ENCODE measurements at regions not wholly inside any gene's neighbourhood (a gene's known extent, or its start where the extent isn't known, plus 50 kb on each side); places are given as distances from the start of the nearest gene placed in this dataset.
"Not testable (repeated sequence)": the region's sequence is repeated elsewhere in the genome, so short reads cannot be mapped to it uniquely, and the experiment has no call there.

DNA sequence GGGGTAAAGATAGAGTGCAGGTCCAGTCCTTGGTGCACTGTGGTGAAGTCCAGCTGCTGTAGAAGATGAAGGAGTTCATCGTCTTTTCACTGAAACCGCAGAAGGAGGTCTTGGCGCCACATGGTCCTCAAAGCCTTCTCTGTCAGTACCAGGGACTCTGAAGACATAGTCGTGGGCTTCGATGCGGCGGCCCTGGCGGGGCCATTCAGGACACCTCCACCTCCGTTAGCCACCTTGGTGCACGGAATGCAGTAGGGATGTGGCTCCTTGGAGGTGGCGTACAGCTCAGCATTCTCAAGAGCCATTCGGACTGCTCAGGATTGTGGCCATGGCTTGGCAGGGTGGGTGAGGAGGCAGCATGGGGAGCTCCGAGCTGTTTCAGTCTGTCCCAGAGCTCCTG is 418.8 kb downstream of the SUCLG1 start:
- no peak for DNase-seq

DNA sequence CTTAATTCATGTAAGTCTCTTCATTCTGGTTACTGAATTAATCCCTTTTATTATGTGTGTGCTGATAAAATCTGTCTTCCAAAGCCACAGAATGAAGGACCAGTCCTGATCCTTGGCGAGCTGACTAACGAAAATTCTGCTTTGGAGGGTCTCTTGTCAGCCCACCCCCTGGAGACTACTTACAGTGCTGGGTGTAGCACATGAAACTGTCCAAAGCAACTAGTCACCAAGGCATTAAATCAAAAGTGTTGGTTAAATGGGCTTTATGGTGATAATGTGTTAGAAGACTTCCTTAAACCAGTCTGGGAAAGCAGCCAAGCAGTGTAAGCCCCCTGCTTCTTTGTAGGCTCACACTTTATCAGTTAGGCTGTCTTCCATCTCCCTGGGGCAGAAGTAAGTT is 420.2 kb downstream of the SUCLG1 start:
- DNase-seq, result no peak

DNA sequence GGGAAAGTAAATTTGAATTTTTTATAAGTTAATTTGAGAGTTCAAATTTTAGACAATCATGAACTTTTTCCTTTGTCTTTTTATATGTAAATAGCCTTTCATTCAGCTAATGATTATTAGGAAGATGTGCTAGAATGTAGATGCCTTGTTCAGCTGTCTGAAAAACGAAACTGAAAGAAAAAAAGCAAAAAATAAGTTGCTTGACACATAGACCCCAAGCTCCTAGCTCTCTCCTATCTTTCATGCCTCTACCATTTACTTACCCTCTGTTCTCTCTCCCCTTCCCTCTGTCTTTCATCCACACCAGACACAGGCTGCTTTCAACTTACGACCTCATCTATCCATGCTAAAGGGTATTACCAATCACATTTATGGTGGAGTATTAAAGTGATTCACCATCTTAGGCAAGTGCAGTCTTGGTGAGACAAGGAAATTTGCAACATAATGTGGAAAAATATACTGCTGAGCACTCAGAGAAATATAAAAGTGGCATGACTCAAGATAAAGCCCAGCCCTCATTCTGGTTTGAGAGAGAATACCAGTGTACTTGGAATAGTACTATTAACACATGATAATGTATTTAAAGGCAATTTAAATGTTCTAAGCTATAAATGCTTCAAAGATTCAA is 425.6 kb downstream of the SUCLG1 start:
- no peak for DNase-seq

DNA sequence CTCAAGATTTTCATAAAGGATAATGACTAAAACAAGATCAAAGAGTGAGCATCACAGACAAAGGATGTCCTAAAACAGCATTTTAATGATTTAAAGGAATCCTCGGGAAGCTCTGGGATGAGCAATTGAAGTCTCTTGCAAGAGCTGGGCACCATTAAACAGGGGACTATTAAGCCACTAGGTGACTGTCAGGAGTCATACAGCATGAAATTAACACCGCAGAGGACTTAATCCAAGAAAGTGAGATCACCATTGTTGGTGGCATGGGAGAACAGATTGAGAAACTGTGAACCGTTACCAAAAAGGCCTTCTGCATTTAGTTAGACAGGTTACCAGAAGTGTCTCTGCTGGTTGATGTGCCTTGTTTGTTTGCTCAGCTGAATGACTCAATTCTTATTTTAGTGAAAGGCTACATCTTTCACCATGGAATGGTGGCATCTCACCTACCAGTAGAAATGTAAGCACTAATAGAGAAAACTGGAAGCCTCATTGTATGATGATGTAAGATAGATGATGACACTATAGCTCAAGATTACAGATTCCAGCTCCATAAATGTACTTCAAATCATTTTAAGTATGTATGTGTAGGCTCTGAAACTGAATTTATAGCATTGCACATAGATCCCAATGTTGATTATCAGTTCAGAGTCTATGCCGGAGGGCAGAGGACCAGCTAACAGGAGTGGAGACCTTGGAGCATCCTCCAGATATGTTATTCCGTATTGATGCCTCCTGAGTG is 427.6 kb downstream of the SUCLG1 start:
- DNase-seq, result no peak

DNA sequence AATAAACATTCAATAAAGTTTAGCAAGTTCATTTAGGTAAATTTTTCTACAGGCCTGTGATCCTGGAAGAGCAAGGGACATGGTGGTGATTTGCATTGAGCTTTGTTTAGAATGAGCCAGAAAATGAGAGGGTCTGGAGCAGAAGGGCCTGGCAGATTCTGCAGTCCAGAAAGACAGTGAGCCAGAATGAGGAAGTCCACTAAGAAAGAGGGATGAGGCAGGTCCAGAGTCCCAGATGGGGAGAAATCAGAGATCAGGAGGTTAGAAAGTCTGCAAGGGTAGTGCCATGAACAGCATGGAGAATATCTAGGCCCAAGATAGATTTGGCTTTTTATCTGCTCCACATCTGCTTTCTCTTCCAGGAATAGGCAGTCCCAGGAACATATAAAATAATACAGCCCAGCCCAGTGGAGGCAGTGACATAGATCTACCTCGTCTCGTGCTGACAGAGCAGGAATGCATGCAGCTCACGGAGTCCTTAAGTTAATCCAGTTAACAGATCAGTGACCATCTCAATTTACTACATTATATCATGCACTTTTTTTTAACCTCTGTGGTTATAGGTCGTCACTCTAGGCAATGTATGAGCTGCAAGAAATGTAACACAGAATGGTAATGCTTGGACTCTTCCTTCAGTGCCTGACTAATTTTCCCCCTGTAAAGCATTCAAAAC is 429.0 kb downstream of the SUCLG1 start:
- DNase-seq, result no peak

DNA sequence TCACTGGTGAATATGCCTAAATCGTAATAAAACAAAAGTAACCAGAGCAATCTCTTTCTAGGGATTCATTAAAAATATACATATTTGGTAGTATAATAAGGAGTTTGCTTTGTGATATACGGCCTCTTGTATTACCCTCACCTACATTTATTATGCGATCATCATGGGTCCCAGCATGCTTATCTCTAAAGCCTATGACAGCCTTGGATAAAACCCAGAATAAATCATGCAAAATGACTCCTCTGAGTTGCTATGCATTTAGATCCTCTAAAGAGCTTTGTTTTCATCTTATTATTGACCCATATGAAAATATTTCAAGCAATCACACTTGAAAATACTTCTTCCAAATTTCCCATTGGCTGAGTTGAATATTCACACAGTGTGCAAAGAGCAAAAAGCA is 432.3 kb downstream of the SUCLG1 start:
- DNase-seq, result no peak

DNA sequence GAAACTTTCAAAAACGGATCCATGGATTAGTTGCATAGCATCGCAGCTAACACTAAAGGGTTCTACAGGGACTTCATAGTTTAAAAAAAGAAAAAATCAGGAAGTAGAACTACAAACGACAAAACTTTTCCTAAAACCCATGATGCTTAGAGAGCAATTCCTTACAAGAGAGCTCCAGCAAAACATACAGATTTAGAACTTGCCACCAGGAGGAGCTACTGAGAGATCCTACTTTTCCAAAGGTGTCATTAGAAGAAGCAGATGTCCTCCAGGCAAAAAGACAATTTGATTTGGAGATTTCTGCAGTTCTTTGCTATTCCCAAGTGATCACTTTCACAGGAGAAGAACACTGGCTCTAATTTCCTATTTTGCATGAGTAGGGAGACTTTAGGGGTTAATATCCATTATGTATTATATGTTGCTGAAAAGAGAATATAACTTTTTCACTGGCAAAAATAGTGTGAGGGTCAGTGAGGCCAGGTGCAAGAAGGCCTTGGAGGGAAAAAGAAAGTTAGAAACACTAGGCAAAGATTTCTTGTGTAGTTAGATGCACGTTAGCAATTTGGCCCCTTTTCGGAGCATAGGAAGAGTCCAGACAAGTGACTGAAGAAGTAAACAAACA is 436.2 kb downstream of the SUCLG1 start:
- DNase-seq, result peak; percentile 17

DNA sequence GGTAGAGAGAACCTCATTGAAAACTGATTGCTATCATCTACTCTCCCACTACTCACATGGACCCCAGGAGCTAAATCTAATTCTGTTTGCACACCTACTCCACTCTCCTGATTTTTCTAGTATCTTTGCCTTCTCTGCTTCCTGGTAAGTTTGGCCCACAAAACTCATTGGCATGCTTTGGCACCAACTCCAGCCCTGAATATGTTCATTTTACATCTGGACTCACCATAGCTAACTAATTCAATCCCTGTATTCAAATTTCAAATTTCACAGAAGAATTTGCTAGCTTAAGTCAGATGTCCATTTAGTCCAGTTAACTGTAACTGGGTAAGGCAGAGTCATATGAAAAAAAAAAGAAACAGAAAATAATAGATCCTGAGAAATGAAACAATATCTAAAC is 442.1 kb downstream of the SUCLG1 start:
- DNase-seq, result no peak

DNA sequence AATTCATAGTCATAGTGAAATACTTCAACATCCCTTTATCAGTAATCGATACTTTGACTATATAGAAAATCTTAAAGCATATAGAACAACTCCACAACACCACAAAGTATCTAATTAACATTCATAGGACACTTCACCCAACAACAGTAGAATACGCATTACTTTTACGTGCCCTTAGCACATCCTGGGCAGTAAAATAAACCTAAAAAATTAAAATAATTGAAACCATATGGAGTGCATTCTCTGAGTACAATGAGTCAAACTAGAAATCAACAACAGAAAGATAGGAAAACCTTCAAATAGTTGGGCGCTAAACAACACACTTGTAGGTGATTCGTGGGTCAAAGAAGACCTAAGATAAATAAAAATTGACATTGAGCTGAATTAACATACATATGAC is 442.9 kb downstream of the SUCLG1 start:
- no peak for DNase-seq

DNA sequence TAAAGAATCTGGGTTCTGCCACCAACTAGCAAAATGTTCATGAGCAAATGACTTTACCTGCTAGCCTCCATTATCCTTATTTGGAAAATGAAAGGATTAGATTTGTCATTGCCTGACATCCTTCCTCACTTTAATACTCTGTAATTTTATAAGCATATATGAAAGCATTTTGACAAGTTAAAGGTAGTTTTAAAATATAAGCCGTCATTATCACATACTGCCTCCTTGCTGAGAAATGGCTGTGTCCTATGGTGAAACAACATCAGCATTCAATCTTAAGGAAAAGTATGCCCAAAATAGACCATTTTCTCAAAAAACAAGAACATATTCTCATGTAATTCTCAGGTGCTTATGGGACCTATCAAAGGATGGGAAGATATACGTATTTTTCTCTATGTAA is 461.2 kb downstream of the SUCLG1 start:
- no peak for DNase-seq

DNA sequence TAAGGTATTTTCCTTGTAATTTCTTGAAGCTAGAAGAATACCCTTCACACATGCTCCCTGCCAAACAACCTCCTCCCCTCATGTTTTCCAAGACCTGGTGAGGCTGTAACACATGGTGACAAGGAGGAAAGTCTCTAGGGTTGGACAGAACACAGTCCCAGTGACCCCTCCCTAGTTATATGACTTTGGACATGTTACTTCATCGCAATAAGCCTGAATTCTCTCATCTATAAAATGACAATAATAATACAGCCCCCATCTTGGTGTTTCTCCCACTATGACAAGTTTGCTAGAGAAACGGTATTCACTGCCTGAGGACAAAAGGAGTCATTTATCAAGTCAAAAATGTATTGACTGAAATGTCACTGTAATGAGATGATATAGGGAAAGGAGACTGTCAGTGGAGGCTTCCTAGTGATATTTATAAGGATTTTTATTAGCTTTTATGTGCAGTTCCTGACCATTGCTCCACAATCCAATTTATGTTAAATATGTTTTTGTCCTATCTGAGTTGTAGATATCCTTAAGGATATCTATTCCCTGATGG is 464.4 kb downstream of the SUCLG1 start:
- no peak for DNase-seq

DNA sequence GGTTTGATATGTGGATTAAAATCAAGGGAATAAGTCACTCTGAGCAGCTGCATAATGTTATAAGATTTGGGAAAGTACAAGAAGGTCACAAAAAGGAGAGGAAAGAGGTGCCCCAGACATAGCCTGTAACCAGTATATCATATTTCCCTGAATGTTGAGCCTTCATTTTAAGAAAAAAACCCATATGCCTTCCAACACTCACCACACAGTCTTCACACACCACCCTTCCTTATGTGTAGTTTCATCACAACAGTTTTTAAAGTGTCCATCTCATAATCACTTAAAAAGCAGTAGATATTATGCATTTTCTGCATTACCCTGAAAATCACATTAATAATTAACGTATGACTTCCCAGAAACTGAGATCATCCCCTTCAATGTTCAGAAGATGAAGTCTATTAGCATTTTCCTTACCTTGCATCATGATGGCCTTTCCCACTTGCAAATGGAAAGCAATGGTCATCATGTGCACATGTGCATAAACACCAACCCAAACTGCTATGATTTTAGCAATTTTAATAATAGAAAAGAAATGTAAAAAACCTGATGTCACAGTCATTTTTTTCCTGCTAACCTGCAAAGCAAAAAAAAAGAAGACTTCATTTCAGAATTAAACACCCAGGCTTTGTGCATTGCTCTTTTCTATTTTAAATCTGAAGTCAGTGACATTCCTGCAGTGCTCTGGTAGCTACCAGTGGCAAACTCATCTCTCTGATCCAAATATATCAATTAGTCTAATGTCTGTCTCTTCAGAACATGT is 465.0 kb downstream of the SUCLG1 start:
- no peak for DNase-seq

DNA sequence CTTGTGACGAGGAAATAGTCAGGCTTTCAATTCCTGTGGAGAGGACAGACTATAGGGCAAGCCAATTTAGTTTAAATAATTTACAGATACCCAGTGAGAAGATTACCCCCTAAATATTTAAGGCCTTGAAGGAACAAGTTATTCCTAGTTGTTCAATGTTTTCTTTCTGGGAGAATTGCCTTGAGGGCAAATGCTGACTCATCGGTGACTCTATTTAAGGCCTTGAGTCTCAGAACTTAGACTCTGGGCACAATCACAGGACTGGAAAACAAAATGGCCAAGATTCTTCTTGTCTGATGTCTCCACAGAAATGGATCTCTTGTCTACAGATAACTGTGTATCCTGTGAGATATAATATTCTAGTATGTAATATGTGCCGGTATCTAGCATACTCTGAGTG is 467.1 kb downstream of the SUCLG1 start:
- no peak for DNase-seq

DNA sequence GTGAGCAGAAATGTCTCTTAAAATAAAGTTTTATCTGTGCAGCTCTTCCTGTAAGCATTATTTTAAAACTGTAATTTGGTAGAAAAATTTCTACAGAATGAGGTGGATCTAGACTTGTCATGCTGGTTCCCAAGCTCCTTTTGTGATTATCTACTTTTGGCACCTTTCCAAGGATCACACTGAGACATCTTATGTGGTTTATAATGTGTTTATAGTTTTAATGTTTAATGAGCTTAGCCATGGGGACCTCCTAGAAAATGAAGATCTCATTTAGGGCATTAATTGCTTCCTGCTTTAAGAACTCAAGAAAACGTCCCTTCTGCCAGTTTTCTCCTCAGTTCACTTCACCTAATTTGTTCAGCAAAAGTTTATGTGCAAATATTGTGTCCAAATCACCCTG is 468.4 kb downstream of the SUCLG1 start:
- DNase-seq, result peak; percentile 7

DNA sequence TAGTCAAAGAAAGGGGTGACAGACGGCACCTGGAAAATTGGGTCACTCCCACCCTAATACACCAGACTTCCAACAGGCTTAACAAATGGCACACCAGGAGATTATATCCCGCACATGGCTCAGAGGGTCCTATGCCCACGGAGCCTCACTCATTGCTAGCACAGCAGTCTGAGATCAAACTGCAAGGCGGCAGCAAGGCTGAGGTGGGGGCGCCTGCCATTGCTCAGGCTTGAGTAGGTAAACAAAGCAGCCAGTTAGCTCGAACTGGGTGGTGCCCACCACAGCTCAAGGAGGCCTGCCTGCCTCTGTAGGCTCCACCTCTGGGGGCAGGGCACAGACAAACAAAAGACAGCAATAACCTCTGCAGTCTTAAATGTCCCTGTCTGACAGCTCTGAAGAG is 482.5 kb downstream of the SUCLG1 start:
- not testable (repeated sequence) for DNase-seq

DNA sequence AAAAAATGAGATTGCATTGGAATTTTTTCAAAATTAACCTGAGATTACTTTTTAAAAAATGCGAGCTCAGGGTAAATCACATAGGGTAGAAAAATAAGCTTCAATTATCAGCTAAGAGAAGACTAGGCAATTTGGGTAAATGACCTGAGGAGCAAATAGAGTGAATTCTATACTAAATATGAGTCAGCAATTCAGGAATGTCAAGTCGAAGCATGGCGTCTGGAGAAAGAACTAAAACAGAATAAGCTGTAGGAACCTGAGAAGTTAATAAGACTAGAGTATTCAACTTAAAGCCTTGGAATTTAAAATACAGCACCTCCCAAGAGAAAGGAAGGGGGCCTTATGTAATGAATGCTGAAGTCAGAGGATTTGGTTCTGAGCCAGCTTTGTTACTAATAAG is 487.0 kb downstream of the SUCLG1 start:
- DNase-seq, result no peak

DNA sequence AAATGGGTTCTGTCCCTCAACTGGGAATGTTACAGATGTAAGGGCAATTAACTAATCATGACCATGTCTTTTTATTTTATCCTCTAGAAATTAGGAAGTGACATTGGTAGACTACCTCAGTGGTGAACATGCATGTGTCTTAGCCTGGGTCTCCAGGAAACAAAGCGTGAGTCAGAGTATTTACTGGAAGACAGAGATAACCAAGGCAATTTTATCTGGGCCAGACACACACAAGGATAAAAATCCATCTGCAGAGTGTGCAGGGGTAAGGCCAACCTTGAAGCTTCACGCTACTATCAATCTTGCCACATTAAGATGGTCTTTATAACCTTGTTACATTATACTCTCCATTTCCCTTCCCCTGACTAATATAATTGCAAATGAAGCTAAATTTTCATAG is 487.5 kb downstream of the SUCLG1 start:
- DNase-seq, result no peak

DNA sequence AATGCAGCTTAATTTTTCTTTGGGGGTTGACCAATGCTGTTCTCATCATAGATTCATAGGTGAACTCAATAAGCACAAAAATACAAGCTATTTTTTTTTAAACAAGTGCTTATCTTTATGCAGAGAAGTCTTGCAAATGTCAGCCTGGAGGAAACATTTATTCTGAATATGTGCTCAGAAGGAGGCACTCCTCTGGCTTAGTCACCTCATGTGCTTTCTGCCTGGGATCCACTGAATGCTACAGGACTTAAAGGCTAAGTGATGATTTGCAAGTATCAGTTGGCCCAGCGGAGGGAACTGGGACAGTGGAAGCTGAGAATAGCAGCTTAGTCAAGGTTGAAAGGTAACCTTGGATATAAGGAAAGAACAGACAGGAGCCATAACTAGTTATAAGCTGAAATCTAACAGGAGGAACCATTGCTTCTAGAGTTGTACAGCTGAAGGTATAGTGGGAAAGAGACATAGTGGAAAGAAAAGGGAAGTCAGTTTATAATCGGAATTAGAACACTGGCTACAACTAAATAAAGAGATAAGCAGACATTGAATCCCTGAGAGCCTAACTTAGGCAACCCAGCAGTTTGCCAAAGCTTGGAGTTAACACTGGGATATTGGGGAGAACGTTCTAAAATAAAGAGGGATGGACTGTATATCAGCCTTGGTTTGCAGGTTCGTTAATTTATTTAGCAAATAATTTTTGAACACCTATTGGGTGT is 488.7 kb downstream of the SUCLG1 start:
- no peak for DNase-seq

DNA sequence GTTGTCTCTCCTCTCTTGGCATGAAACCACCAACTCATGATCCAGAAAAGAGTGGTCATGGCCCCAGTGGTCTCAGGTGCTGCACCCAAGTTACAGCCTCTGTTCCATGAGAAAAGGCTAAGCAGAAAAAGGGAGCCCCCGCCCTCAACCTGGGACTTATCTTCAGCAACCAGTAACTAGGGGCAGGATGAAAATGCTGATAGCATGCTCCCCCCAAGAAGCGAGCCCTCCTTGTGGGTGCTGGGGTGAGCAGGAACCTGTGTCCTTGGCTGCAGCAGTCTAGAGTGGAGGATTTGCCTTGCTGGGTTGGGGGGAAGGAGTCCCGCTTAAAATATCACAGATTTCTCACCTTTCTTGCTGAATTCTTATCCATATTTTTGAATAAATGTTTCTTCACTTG is 490.0 kb downstream of the SUCLG1 start:
- DNase-seq, result no peak

DNA sequence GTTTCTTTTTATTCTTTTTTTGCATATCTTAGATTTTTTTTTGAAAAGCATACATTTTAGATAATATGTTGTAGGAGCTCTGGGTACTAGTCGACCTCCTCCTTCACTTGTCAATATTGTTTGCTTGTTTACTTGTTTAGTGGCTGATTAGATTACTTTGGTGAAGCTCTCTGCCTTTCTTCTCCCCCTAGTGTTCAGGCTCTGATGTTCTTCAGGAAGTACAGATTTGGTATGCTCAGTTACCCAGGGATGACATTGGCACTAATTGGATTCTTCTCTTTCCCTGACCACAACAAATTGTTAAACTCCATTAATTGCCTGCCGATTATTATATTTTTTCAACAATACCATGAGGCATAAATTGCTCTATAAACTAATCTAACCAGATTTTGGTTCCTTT is 491.2 kb downstream of the SUCLG1 start:
- no peak for DNase-seq

DNA sequence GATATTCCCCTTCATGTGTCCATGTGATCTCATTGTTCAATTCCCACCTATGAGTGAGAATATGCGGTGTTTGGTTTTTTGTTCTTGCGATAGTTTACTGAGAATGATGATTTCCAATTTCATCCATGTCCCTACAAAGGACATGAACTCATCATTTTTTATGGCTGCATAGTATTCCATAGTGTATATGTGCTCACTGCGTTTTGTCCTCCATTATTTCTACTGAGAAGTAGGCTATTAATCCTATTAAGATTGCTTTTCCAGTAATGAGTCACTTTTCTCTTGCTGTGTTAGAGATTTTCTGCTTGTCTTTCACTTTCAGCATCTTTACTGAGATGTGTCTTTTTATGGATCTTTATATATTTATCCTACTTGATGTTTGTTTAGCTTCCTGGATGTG is 492.1 kb downstream of the SUCLG1 start:
- not testable (repeated sequence) for DNase-seq

DNA sequence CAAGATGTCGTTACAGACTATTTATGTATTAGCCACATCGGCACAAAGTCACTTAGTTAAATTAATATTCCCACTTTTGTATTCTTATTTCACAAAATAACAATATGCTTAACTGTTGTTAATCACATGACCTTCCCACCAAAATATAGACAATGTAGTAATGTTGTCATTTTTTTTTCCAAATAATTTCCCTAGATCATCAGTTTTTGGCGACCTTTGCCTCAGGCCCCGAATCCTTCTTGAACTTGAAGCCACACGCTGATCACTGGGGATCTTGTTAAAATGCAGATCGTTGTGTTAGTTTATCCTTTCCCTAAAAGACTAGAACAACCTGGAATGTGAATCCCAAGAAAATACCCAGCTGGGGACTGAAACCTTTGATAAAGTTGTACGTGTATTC is 497.6 kb downstream of the SUCLG1 start:
- DNase-seq, result no peak
